Transverse colon (tissue), 4 donors: ENCODE measurements at regions not wholly inside any gene's neighbourhood (a gene's known extent, or its start where the extent isn't known, plus 50 kb on each side); places are given as distances from the start of the nearest gene placed in this dataset.

ENCODE experiments used
- DNase-seq: peaks from one replicate; pipeline ENCODE4 v3.0.0-alpha.2; 2019
- H3K27ac ChIP-seq, 4 donors: fragments of 200-600 bp; sonication (generic); 2 replicates each; pipeline ENCODE4 v1.5.1; 2016 to 2018; ENCODE audit warnings: inconsistent platforms in 4 of 4
- H3K27me3 ChIP-seq: fragments of 200-600 bp; sonication (generic); 2 replicates; pipeline ENCODE4 v1.5.1; 2017; ENCODE audit warnings: inconsistent platforms
- H3K36me3 ChIP-seq, 4 donors: fragments of 200-600 bp; sonication (generic); 2 replicates each; pipeline ENCODE4 v1.5.1; 2017 to 2019; ENCODE audit warnings: inconsistent platforms in 4 of 4
- H3K4me1 ChIP-seq, 4 donors: fragments of 200-600 bp; sonication (generic); 2 replicates each; pipeline ENCODE4 v1.5.1; 2017 to 2020; ENCODE audit warnings: inconsistent platforms in 4 of 4
- H3K4me3 ChIP-seq, 4 donors: fragments of 200-600 bp; sonication (generic); 1 replicate in 1 of 4; 2 replicates in 3 of 4; pipeline versions ENCODE4 v1.5.1 to v1.6.1; 2017 to 2019; ENCODE audit warnings: inconsistent platforms in 4 of 4
- H3K9me3 ChIP-seq, 2 donors: fragments of 200-600 bp; sonication (generic); 2 replicates each; pipeline ENCODE4 v1.5.1; 2017 to 2019; ENCODE audit warnings: inconsistent platforms in 2 of 2
- CTCF ChIP-seq, 5 experiments: fragments of 200-600 bp in 3 of 5; fragments of 450-650 bp in 2 of 5; sonication (generic) in 3 of 5; IDR thresholded peaks; 1 replicate in 2 of 5; 2 replicates in 3 of 5; pipeline ENCODE4 v1.5.1; 2016 to 2017; ENCODE audit warnings: antibody characterized with exemption in 5 of 5, inconsistent platforms in 3 of 5, mild to moderate bottlenecking in 2 of 5, moderate library complexity in 1 of 5
- EP300 ChIP-seq: sonication (generic); formaldehyde crosslinking; IDR thresholded peaks from one replicate; pipeline ENCODE4 v1.6.1; 2017; ENCODE audit warnings: antibody characterized with exemption, low read depth
- POLR2A ChIP-seq: fragments of 450-650 bp; IDR thresholded peaks from one replicate; pipeline ENCODE4 v1.6.1; 2016; ENCODE audit warnings: antibody characterized with exemption, mild to moderate bottlenecking, moderate library complexity
- POLR2AphosphoS5 ChIP-seq, 3 donors: sonication (generic); formaldehyde crosslinking; IDR thresholded peaks; one replicate each; pipeline ENCODE4 v1.6.1; 2016; ENCODE audit warnings: antibody characterized with exemption in 3 of 3
- WGBS, 2 donors: methylation state at CpG; one replicate each; pipeline ENCODE4 v1.1.5; 2018; ENCODE audit warnings: low coverage in 1 of 2; 5-methylcytosine and 5-hydroxymethylcytosine counted together
- in situ Hi-C, 4 donors: fragments of 200-750 bp; cut with MboI; loops; one replicate each; pipeline versions ENCODE4 v1.15.0 to v1.15.1; 2017; ENCODE audit warnings: low sequenced_read_pairs in 3 of 4, low pct_ligation_motif_present in 1 of 4, low pct_unique_long_range_greater_than_20kb in 1 of 4
- intact Hi-C: fragments of 100-400 bp; cut with DNase I; formaldehyde crosslinking; loops from one replicate; pipeline ENCODE4 v1.15.1; 2023; ENCODE audit warnings: low total_unique reads

GRCh38 chr7:131903315-131903714, 346.9 kb upstream of the PODXL start:
- in situ Hi-C loops: no loop called here
- no peak for DNase-seq
- intact Hi-C loops: no loop called here

DNA sequence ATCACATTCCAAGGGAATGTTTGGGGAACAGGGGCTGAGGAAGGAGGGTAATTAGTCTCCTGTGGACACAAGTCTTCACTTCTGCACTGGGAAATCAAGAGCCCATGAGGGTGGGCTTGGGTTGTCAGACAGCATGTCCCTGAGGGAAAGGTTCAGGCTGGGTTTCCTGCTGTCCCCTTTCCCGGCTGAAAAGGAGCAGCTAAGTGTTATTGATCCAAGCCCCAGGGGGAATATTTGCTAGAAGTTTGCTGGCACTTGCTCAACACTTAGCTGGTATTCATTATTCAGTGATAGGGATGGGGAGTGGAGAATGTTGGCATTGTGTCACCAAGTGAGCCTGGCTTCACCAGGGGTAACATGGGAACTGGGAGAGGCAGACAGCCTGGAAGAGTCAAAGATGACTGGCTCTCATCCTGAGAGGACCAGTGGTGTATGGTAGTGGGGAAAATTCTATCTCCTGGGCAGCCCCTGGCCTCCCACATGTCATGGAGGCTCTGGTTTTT, 344.4 kb upstream of the PODXL start:
- H3K4me1 ChIP-seq: no peaks in the 10 kb centered on the region
- 78% methylated on average over 1 of the region's 1 CpG; no CpG with 5 or more reads in 1 of the 2 donors for WGBS, 2 donors
- peaks cover 5 to 6% of the 10 kb centered on the region in 2 donors for H3K9me3 ChIP-seq
- in situ Hi-C loops: no loop called here
- TF ChIP-seq POLR2AphosphoS5 (IDR thresholded peaks at IDR 0.05) (no peak), CTCF (IDR thresholded peaks at IDR 0.05) (no peak), POLR2A (no peak), EP300 (no peak)
- H3K27ac ChIP-seq: no peak overlapping the region
- no peak for DNase-seq
- intact Hi-C loops: no loop called here
- no peaks in the 10 kb centered on the region for H3K27me3 ChIP-seq
- H3K36me3 ChIP-seq: no peaks in the 10 kb centered on the region
- H3K4me3 ChIP-seq: no peak overlapping the region

More at GRCh38 chr7:131903315-131903714, 346.9 kb upstream of the PODXL start:
- peaks cover 5 to 6% of the 10 kb centered on the region in 2 donors for H3K9me3 ChIP-seq
- peaks cover 10% of the 10 kb centered on the region for H3K27me3 ChIP-seq
- WGBS, 2 donors: 70 to 75% methylated on average over 1 of the region's 1 CpG
- H3K27ac ChIP-seq: no peak overlapping the region
- H3K4me3 ChIP-seq: no peak overlapping the region
- H3K4me1 ChIP-seq: no peaks in the 10 kb centered on the region
- no peaks in the 10 kb centered on the region for H3K36me3 ChIP-seq
- TF ChIP-seq POLR2A (no peak), POLR2AphosphoS5 (IDR thresholded peaks at IDR 0.05) (no peak), CTCF (IDR thresholded peaks at IDR 0.05) (no peak), EP300 (no peak)

DNA sequence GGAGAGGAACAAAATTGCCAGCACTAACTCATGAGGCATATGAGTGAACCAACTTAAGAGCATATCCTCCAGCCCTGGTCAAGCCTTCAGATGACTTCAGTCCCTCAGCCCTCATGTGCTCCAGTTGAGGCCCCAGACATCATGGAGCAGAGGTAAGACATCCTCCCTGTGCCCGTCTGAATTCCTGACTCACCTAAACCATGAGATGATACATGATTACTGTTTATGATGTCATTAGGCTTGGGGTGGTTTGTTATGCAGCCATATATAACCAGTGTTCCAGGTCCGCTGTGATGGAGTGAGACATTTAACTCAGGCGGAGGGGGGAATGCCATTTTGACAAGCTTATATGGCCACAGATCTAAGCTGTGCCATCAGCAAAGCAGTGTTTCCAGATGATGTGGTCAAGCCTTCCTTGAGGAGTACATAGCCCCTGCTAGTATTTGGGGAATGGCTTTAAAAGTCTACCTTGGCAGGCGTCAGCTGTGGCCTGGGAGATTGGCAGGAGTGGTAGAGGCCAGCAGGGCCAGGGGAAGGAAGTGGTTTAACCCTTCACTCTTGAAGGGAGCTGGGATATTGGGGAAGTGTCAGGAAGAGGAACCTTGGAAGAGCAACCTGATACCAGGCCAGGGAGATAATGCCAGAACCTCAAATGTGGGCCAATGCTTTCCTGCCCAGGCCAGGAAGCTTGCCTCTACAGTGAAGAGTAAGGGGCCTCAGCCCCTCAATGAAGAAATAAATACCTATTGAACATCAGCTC, 343.0 kb upstream of the PODXL start:
- DNase-seq: no peak
- Histone ChIP-seq H3K27me3 (no peaks in the 10 kb centered on the region), H3K27ac (no peak overlapping the region), H3K36me3 (no peaks in the 10 kb centered on the region), H3K4me3 (no peak overlapping the region), H3K9me3 (peaks cover 5 to 6% of the 10 kb centered on the region in 2 donors), H3K4me1 (no peaks in the 10 kb centered on the region)
- TF ChIP-seq EP300 (no peak), POLR2AphosphoS5 (IDR thresholded peaks at IDR 0.05) (no peak), POLR2A (no peak), CTCF (IDR thresholded peaks at IDR 0.05) (no peak)
- in situ Hi-C loops: no loop called here
- intact Hi-C loops: no loop called here
- 63 to 76% methylated on average over 1 to 4 of the region's 4 CpGs for WGBS, 2 donors

DNA sequence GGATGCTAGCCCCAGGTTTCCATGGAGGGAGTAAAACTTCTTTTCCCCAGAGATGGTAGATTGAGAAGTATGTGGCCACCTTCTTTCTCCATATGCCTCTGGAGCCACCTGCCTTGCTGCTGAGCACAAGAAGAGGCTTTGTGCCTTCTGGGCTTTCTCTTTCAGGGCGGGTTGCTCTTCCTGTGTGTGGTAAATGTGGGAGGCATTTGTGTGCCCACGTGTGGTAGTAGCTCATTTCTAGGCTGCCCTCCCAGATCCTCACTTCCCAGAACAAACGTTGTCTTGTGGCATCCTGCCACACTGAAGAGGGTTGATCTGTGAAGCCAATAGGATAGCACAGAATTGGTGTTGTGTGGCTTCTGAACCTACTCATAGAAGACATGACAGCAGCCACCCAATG, 342.0 kb upstream of the PODXL start:
- intact Hi-C loops (no loop called here), in situ Hi-C loops (no loop called here)
- WGBS, 2 donors: 24% methylated on average over 3 of the region's 3 CpGs; no CpG with 5 or more reads in 1 of the 2 donors
- no peaks in the 10 kb centered on the region for H3K36me3 ChIP-seq
- H3K27me3 ChIP-seq: no peaks in the 10 kb centered on the region
- DNase-seq: no peak
- peaks cover under 1 to 3% of the 10 kb centered on the region in 2 donors for H3K9me3 ChIP-seq
- H3K4me1 ChIP-seq: no peaks in the 10 kb centered on the region
- H3K4me3 ChIP-seq: no peak overlapping the region
- no peak overlapping the region for H3K27ac ChIP-seq
- TF ChIP-seq POLR2AphosphoS5 (IDR thresholded peaks at IDR 0.05): no peak
- TF ChIP-seq POLR2A: no peak
- no peak for TF ChIP-seq CTCF (IDR thresholded peaks at IDR 0.05)
- TF ChIP-seq EP300: no peak
